ENCODE measurements at regions not wholly inside any gene's neighbourhood (a gene's known extent, or its start where the extent isn't known, plus 50 kb on each side); places are given as distances from the start of the nearest gene placed in this dataset.
"Not testable (repeated sequence)": the region's sequence is repeated elsewhere in the genome, so short reads cannot be mapped to it uniquely, and the experiment has no call there.

DNA sequence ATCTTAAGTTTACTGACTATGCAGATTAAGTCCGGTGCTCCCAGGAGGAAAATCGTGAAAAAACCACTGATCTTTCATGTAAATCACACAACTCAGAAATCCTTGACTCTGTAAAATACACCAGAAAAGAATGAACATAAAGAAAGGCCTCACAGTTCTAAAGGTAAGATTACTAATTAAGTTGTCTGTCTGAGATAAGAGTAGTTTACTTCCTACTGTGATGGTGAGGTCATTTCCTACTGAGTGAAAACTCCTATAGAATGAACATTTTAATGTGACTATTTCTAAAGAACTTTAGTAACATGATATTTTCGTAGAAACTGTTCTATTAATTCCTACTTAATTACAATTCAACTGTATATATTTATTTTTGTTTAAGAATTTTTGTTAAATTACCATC is 774.4 kb upstream of the CHORDC1 start:
- TF ChIP-seq, protein P1, sequence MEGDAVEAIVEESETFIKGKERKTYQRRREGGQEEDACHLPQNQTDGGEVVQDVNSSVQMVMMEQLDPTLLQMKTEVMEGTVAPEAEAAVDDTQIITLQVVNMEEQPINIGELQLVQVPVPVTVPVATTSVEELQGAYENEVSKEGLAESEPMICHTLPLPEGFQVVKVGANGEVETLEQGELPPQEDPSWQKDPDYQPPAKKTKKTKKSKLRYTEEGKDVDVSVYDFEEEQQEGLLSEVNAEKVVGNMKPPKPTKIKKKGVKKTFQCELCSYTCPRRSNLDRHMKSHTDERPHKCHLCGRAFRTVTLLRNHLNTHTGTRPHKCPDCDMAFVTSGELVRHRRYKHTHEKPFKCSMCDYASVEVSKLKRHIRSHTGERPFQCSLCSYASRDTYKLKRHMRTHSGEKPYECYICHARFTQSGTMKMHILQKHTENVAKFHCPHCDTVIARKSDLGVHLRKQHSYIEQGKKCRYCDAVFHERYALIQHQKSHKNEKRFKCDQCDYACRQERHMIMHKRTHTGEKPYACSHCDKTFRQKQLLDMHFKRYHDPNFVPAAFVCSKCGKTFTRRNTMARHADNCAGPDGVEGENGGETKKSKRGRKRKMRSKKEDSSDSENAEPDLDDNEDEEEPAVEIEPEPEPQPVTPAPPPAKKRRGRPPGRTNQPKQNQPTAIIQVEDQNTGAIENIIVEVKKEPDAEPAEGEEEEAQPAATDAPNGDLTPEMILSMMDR (IDR thresholded peaks at IDR 0.05): no peak
- no peak for TF ChIP-seq SIN3A (IDR thresholded peaks at IDR 0.05; ENCODE audit: borderline replicate concordance, insufficient read depth, low read depth, low read length)
- in situ Hi-C loops (cut with HindIII; ENCODE audit: low pct_unique_long_range_greater_than_20kb, low sequenced_read_pairs): no loop called here

DNA sequence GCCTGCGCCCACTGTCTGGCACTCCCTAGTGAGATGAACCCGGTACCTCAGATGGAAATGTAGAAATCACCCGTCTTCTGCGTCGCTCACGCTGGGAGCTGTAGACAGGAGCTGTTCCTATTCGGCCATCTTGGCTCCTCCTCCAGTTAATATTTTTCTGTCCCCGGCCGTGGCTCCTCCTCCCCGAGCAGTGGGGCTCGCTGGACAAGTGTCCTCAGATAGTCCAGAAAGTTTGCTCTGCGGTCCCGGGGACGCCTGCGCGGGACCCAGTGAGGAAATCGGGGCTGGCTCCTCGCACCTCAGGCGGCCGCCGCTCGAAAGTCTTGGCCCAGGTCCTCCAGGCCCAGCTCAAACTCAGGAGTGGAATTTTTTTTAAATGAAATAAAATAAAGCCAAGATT is 749.3 kb upstream of the CHORDC1 start:
- POLR2A ChIA-PET; H3K4me3 ChIP-seq (ENCODE audit: low read depth in 2 of 2, low read length in 2 of 2); BruUV-seq (replicated peaks): not testable (repeated sequence)

More for the DNA sequence above, 774.4 kb upstream of the CHORDC1 start:
- DNase-seq (ENCODE audit: low read depth, low spot score) (no peak), ATAC-seq (no peak)
- ChIA-PET POLR2A (no interaction called here), CTCF (no interaction called here)
- Histone ChIP-seq H3K27ac (ENCODE audit: low read length) (no peak overlapping the region), H3K9me3 (ENCODE audit: control insufficient read depth, insufficient read depth, low read depth, low read length) (no peaks in the 10 kb centered on the region), H3K27me3 (ENCODE audit: control insufficient read depth, insufficient read depth, low read length) (no peaks in the 10 kb centered on the region), H3K4me3 (ENCODE audit: low read depth in 2 of 2, low read length in 2 of 2) (no peak overlapping the region), H3K4me1 (ENCODE audit: control insufficient read depth, insufficient read depth, low read length) (no peaks in the 10 kb centered on the region), H3K36me3 (ENCODE audit: control insufficient read depth, insufficient read depth, low read length) (no peaks in the 10 kb centered on the region)
- intact Hi-C loops (cut with micrococcal nuclease; ENCODE audit: unreplicated experiment): no loop called here
- no TSS peak for BruUV-seq (replicated peaks)

GRCh38 chr11:90947930-90948329 is 725.1 kb upstream of the CHORDC1 start:
- Histone ChIP-seq H3K4me1 (ENCODE audit: control insufficient read depth, insufficient read depth, low read length) (no peaks in the 10 kb centered on the region), H3K27me3 (ENCODE audit: control insufficient read depth, insufficient read depth, low read length) (no peaks in the 10 kb centered on the region), H3K4me3 (ENCODE audit: low read depth in 2 of 2, low read length in 2 of 2) (no peak overlapping the region), H3K36me3 (ENCODE audit: control insufficient read depth, insufficient read depth, low read length) (no peaks in the 10 kb centered on the region), H3K9me3 (ENCODE audit: control insufficient read depth, insufficient read depth, low read depth, low read length) (no peaks in the 10 kb centered on the region), H3K27ac (ENCODE audit: low read length) (no peak overlapping the region)
- ATAC-seq (no peak), DNase-seq (ENCODE audit: low read depth, low spot score) (no peak)
- in situ Hi-C loops (cut with HindIII; ENCODE audit: low pct_unique_long_range_greater_than_20kb, low sequenced_read_pairs) (no loop called here), intact Hi-C loops (cut with micrococcal nuclease; ENCODE audit: unreplicated experiment) (no loop called here)
- ChIA-PET CTCF (no interaction called here), POLR2A (no interaction called here)
- BruUV-seq (replicated peaks): no TSS peak
- TF ChIP-seq SIN3A (IDR thresholded peaks at IDR 0.05; ENCODE audit: borderline replicate concordance, insufficient read depth, low read depth, low read length): no peak
- TF ChIP-seq, protein P2, sequence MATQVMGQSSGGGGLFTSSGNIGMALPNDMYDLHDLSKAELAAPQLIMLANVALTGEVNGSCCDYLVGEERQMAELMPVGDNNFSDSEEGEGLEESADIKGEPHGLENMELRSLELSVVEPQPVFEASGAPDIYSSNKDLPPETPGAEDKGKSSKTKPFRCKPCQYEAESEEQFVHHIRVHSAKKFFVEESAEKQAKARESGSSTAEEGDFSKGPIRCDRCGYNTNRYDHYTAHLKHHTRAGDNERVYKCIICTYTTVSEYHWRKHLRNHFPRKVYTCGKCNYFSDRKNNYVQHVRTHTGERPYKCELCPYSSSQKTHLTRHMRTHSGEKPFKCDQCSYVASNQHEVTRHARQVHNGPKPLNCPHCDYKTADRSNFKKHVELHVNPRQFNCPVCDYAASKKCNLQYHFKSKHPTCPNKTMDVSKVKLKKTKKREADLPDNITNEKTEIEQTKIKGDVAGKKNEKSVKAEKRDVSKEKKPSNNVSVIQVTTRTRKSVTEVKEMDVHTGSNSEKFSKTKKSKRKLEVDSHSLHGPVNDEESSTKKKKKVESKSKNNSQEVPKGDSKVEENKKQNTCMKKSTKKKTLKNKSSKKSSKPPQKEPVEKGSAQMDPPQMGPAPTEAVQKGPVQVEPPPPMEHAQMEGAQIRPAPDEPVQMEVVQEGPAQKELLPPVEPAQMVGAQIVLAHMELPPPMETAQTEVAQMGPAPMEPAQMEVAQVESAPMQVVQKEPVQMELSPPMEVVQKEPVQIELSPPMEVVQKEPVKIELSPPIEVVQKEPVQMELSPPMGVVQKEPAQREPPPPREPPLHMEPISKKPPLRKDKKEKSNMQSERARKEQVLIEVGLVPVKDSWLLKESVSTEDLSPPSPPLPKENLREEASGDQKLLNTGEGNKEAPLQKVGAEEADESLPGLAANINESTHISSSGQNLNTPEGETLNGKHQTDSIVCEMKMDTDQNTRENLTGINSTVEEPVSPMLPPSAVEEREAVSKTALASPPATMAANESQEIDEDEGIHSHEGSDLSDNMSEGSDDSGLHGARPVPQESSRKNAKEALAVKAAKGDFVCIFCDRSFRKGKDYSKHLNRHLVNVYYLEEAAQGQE (IDR thresholded peaks at IDR 0.05; ENCODE audit: insufficient read depth in 1 of 2, low read depth in 2 of 2, low read length in 1 of 2): no peak
- no peak for TF ChIP-seq TCF7L2 (IDR thresholded peaks at IDR 0.05; ENCODE audit: low read depth, low read length)
- TF ChIP-seq POLR2AphosphoS5 (IDR thresholded peaks at IDR 0.05; ENCODE audit: low read depth, low read length): no peak
- TF ChIP-seq, protein P1 (IDR thresholded peaks at IDR 0.05): no peak; the same call in 1 of the 2 replicates

More for the DNA sequence above, 749.3 kb upstream of the CHORDC1 start:
- H3K27ac ChIP-seq (ENCODE audit: low read length); CTCF ChIA-PET; H3K27me3 ChIP-seq (ENCODE audit: control insufficient read depth, insufficient read depth, low read length); intact Hi-C loops (cut with micrococcal nuclease; ENCODE audit: unreplicated experiment); DNase-seq (ENCODE audit: low read depth, low spot score); H3K9me3 ChIP-seq (ENCODE audit: control insufficient read depth, insufficient read depth, low read depth, low read length); H3K4me1 ChIP-seq (ENCODE audit: control insufficient read depth, insufficient read depth, low read length); H3K36me3 ChIP-seq (ENCODE audit: control insufficient read depth, insufficient read depth, low read length); in situ Hi-C loops (cut with HindIII; ENCODE audit: low pct_unique_long_range_greater_than_20kb, low sequenced_read_pairs); ATAC-seq: not testable (repeated sequence)
